Prostate gland (tissue), 2 donors: ENCODE measurements at regions not wholly inside any gene's neighbourhood (a gene's known extent, or its start where the extent isn't known, plus 50 kb on each side); places are given as distances from the start of the nearest gene placed in this dataset.
"Not testable (repeated sequence)": the region's sequence is repeated elsewhere in the genome, so short reads cannot be mapped to it uniquely, and the experiment has no call there.

Source experiments
- DNase-seq: peaks from one replicate; pipeline ENCODE4 v3.0.0-alpha.2; 2019; ENCODE audit warnings: low spot score
- H3K27ac ChIP-seq, 2 donors: fragments of 200-600 bp; sonication (generic); 2 replicates each; pipeline ENCODE4 v1.5.1; 2017 to 2019
- H3K27me3 ChIP-seq: fragments of 200-600 bp; sonication (generic); replicated peaks from 2 replicates; pipeline ENCODE4 v1.5.1; 2019; ENCODE audit not compliant: insufficient read depth
- H3K36me3 ChIP-seq, 2 donors: fragments of 200-600 bp; sonication (generic); 1 replicate in 1 of 2; 2 replicates in 1 of 2; pipeline versions ENCODE4 v1.5.1 to v1.8.1; 2017 to 2019
- H3K4me1 ChIP-seq: fragments of 200-600 bp; sonication (generic); replicated peaks from 2 replicates; pipeline ENCODE4 v1.5.1; 2019
- H3K4me3 ChIP-seq, 2 donors: fragments of 200-600 bp; sonication (generic); 2 replicates each; pipeline ENCODE4 v1.5.1; 2017 to 2019
- H3K9me3 ChIP-seq: fragments of 200-600 bp; sonication (generic); 2 replicates; pipeline ENCODE4 v1.5.1; 2017
- CTCF ChIP-seq, 4 experiments: fragments of 200-600 bp in 2 of 4; fragments of 450-650 bp in 2 of 4; sonication (generic) in 2 of 4; IDR thresholded peaks; 1 replicate in 3 of 4; 2 replicates in 1 of 4; pipeline ENCODE4 v1.5.1; 2016 to 2019; ENCODE audit warnings: antibody characterized with exemption in 4 of 4, mild to moderate bottlenecking in 2 of 4, moderate library complexity in 2 of 4
- POLR2A ChIP-seq: fragments of 450-650 bp; IDR thresholded peaks from one replicate; pipeline ENCODE4 v1.6.1; 2016; ENCODE audit warnings: antibody characterized with exemption, mild to moderate bottlenecking
- POLR2AphosphoS5 ChIP-seq: sonication (generic); formaldehyde crosslinking; IDR thresholded peaks from one replicate; pipeline ENCODE4 v1.6.1; 2017; ENCODE audit warnings: antibody characterized with exemption
- WGBS: methylation state at CpG from one replicate; pipeline ENCODE4 v1.1.5; 2018; 5-methylcytosine and 5-hydroxymethylcytosine counted together
- intact Hi-C: fragments of 100-400 bp; cut with DNase I; formaldehyde crosslinking; loops from one replicate; pipeline ENCODE4 v1.14.2; 2022

GRCh38 chr1:64343823-64344190 is 126.1 kb upstream of the CACHD1 start:
- Histone ChIP-seq H3K27ac (no peak overlapping the region), H3K4me1 (no peaks in the 10 kb centered on the region), H3K36me3 (no peaks in the 10 kb centered on the region), H3K4me3 (no peak overlapping the region), H3K9me3 (no peaks in the 10 kb centered on the region), H3K27me3 (no peaks in the 10 kb centered on the region)
- 33% methylated on average over 3 of the region's 3 CpGs for WGBS
- intact Hi-C loops = no loop called here
- peak; percentile 21 for DNase-seq
- TF ChIP-seq POLR2AphosphoS5 = no peak
- TF ChIP-seq CTCF (IDR thresholded peaks at IDR 0.05) = no peak

DNA sequence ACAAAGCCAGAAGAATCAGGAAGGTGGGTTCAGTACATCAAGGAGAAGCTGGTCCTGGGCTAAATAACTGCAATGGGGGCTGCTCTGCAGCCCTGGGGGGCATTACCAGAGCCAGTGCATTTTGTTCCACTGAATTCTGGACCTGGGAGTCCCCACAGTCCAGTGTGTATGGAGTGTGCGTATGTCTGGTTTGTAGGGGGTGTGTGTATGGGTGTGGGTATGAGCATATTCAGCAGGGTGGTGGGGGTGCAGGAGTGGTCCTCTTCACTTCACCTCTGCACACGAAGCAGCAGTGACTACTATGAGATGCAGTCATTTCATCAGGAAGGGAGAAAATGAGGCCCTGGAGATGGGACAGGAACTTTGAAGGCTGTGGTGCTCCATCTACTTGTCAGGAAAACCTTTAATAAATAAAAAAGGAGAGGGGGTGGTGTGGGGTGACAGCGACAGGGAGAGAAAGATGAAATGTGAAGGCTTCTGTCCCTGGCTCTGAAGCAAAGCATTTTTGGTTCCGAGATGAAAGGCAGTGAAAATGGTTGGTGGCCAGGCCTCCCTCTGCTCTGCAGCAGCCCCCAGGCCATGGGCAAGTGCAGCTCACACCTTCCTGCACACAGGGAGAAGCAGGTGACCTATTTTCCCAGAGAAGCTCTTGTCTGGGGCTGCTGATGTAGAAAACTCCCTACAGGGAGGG is 121.5 kb upstream of the CACHD1 start:
- no peak for DNase-seq
- Histone ChIP-seq H3K27ac (no peak overlapping the region), H3K9me3 (no peaks in the 10 kb centered on the region), H3K4me3 (no peak overlapping the region), H3K36me3 (no peaks in the 10 kb centered on the region), H3K27me3 (no peaks in the 10 kb centered on the region), H3K4me1 (no peaks in the 10 kb centered on the region)
- intact Hi-C loops = no loop called here
- TF ChIP-seq POLR2A (no peak), CTCF (IDR thresholded peaks at IDR 0.05) (no peak), POLR2AphosphoS5 (no peak)
- 69% methylated on average over 4 of the region's 4 CpGs for WGBS

GRCh38 chr1:64348961-64349648 is 120.8 kb upstream of the CACHD1 start:
- 85% methylated on average over 6 of the region's 6 CpGs for WGBS
- H3K4me3 ChIP-seq = no peak overlapping the region

DNA sequence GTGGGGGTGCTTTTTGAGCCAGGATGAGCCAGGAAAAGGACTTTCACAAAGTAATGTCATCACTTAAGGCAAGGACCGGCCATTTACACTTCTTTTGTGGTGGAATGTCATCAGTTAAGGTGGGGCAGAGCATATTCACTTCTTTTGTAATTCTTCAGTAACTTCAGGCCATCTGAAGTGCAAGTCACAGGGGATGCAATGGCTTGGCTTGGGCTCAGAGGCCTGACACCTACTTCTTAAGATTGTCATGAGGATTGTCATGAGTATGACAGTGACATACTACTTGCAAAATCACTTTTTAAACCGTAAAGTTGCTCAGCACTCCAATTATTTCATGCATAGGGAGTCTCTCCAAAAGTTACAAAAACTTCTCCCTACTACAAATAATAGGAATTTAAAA is 114.4 kb upstream of the CACHD1 start:
- WGBS = 85% methylated on average over 2 of the region's 2 CpGs
- H3K4me3 ChIP-seq, intact Hi-C loops, DNase-seq, H3K4me1 ChIP-seq, H3K9me3 ChIP-seq, H3K27me3 ChIP-seq, H3K27ac ChIP-seq, H3K36me3 ChIP-seq: not testable (repeated sequence)

More at GRCh38 chr1:64348961-64349648, 120.8 kb upstream of the CACHD1 start:
- no peak for DNase-seq
- Histone ChIP-seq H3K27me3 (no peaks in the 10 kb centered on the region), H3K27ac (no peak overlapping the region), H3K36me3 (no peaks in the 10 kb centered on the region), H3K9me3 (no peaks in the 10 kb centered on the region), H3K4me1 (no peaks in the 10 kb centered on the region)
- TF ChIP-seq CTCF (IDR thresholded peaks at IDR 0.05) = no peak
- intact Hi-C loops = no loop called here

DNA sequence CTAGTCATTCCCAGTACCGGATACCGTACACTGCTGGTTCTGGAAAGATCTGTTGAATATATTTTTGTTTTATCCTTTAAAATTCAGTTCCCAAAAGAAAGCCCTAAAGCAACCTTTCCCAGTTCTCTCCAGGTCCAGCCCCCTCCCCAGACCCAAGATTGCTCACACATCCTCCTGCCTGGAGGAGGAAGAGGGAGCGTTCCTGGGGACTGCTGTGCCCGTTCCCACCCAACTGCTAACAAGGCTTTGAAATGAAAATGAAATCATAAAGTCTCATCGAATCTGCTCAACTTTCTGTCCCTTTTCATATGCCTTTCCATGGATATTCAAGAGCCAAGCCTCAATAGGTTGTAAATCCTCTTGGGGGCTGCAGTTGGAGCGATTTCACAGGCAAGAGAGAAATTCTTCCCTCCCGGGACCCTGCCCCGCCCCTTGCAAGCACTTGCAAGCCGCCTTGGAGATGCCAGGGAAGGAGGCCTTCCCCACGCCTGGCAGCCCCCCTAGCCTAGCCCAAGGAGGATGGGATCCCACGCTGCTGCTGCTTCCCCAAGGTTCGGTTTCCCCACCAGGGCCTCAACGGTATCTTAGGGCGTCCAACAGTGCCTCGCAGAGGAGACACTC is 113.2 kb upstream of the CACHD1 start:
- 79% methylated on average over 15 of the region's 15 CpGs for WGBS
- H3K9me3 ChIP-seq = no peaks in the 10 kb centered on the region
- no peak for TF ChIP-seq CTCF (IDR thresholded peaks at IDR 0.05)
- no peak for TF ChIP-seq POLR2A
- TF ChIP-seq POLR2AphosphoS5 = no peak
- H3K36me3 ChIP-seq = no peaks in the 10 kb centered on the region
- intact Hi-C loops = no loop called here
- no peaks in the 10 kb centered on the region for H3K4me1 ChIP-seq
- no peak overlapping the region for H3K27ac ChIP-seq
- DNase-seq = no peak
- H3K27me3 ChIP-seq = no peaks in the 10 kb centered on the region
- no peak overlapping the region for H3K4me3 ChIP-seq
